Stimulated activated CD4-positive, alpha-beta T cell treated with anti-CD3 and anti-CD28 coated beads, TNF-alpha, amount 100 ng/mL, for 24 hours (primary cell): ENCODE measurements at regions not wholly inside any gene's neighbourhood (a gene's known extent, or its start where the extent isn't known, plus 50 kb on each side); places are given as distances from the start of the nearest gene placed in this dataset.

Experiments used
- DNase-seq, 3 experiments: peaks; one replicate each; pipeline ENCODE4 v3.0.0-alpha.2; 2020; ENCODE audit warnings: low read depth in 3 of 3

- no peak for DNase-seq
Observed at GRCh38 chr3:168459226-168459784, 363.6 kb upstream of the GOLIM4 start.

- DNase-seq = no peak
Observed at GRCh38 chr3:168457954-168458539, 362.3 kb upstream of the GOLIM4 start.

GRCh38 chr3:168455814-168456213 is 360.1 kb upstream of the GOLIM4 start:
- no peak for DNase-seq

GRCh38 chr3:168453623-168454022 is 357.9 kb upstream of the GOLIM4 start:
- no peak for DNase-seq

DNA sequence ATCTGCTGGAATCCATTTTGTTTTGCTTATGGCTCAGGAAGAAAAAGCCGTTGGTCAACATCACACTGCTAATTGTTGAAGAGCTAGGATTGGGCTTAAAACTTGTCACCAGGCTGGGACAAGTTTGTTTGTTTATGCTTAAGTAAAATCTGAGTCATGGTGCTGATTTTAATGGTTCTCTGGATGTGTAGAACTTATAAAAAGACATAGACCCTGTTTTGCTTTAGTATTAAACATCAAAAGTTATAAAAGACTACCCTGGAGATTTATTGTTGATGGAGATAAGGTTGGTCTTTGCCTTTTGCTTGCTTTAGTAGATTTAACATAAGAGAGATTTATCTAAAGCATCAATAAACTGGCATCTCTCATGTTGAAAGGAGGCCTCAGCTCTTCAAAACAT is 348.2 kb upstream of the GOLIM4 start:
- no peak for DNase-seq

DNA sequence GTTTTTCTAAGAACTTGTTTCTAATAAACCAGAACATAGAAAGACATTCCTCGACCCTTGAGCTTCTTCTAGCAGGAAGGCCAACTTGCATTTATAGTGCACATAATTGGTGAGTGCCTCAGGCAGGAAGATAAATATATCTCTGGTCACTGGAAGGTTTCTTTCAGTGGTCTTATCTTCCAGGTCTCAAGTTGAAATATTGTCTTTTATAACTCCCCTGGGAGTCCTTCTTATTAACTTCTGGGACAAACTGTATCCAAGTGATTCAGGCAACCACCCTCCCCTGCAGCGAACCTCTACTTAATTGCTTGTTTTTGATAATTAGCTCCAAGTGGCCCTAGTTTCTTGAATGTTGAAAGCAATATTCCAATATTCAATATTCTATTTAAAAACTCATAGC is 346.8 kb upstream of the GOLIM4 start:
- DNase-seq = no peak

- no peak for DNase-seq
Observed at GRCh38 chr3:168436245-168436724, 340.6 kb upstream of the GOLIM4 start.

GRCh38 chr3:168431491-168431890 is 335.8 kb upstream of the GOLIM4 start:
- no peak for DNase-seq

GRCh38 chr3:168427835-168428475 is 332.2 kb upstream of the GOLIM4 start:
- no peak for DNase-seq

DNA sequence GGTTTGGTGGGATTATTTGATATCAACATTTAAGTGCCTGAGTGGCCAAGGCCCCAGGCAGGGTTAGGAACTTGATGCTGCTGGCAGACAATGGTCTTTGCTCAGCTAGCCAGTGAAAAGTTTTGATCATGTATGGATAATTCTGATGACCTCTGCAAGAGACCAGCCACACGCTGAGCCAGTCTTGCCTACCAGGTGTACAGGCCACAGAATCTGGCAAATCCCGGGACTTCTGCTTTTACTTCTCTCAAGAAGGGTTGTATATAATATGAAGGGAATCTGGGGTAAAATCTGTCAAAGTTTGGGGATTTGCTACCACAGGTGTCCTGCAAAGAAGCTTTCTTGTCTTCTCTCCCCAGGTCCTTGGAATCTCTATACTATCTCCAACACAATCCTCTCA is 331.4 kb upstream of the GOLIM4 start:
- no peak for DNase-seq

DNA sequence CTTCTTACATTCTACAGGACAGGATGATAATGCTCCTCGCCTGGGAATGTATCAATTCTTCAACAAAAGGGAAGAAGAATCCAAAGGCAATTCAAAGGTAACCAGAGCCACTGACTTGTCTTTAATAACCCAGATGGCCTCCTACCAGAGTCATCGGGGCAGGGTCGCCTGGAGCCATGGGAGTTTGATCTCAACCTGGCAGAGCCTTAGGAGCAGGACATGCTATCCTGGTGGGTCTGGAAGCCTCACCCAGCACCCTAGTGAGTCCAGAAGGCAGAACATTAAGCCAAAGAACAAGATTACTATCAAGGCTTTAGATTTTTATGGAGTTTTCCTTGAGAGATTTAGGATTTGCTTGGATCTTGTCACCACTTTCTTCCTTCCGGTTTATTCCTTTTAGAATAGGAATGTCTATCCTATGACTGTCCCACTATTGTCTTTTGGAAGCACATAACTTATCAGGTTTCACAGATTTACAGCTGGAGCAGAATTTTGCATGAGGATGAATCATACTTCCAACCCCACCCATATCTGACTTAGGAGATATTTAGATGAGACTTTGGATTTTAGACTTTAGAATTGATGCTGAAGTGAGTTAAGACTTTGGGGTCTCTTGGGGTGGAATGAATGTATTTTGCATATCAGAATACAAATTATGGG is 330.3 kb upstream of the GOLIM4 start:
- DNase-seq = no peak

DNA sequence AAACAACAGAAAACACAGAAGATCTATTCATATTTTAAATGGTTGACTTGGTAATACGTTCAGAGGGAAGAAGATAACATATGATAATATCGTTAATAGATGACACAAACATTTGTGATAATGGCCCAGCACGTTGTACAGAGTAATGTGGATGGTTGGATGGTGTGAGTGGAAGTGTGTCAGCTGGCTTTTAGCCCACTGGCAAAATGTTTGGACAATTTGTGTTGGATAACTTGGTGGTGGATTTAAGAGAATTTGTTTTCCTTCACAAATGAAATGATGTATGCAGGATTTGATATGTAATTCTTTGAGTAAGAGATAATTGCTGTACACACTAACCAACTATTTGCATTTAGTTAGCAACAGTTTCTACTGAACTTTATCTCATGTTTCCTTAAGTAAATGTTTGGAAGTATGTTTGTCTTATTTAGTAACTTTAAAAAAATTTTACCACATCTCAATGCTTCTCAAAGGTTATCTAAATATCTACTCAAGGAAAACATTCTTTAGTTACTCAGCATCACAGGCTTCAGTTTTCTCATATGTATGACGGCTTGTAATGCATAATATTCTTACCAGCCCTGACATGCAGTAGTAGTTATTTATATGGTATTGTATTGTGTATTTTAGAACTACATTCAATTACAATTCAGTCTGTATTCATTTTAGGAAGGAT is 328.5 kb upstream of the GOLIM4 start:
- DNase-seq = no peak

DNA sequence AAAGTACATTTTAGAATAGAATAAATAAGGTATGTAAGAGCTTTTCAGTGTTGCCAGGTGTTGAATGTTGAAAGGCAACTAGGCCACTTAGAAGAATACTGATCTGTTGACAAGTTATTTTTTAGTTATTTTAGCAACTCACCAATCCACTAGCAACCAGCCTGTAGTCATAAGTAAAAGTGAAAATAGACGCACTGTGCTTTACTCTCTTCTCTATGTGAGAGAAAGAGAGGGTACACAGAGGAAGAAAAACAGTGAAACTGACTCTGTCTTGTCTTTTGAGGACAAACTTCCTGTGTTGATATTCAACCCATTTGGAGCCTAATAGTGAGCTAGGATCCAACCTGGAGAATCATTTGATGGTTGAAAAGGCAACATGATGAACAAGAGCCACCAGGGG is 327.1 kb upstream of the GOLIM4 start:
- no peak for DNase-seq

DNA sequence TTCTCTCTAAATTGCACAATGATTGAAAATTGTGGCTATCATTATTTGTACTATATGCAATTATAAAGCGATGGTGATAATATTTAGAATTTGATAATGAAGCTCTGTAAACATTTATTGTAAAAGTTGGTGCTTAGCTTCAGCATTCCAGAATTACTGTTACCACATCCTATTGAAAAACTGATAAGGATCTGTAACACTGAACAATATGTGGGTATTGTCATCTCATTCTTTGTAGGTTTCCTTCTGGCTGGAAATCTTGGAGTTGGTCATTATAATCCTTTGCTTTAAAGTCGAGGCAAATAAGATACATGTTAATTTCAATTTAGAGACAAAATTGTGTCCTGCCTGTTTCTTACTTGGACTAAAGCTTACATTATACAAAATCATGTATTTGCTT is 323.4 kb upstream of the GOLIM4 start:
- no peak for DNase-seq

DNA sequence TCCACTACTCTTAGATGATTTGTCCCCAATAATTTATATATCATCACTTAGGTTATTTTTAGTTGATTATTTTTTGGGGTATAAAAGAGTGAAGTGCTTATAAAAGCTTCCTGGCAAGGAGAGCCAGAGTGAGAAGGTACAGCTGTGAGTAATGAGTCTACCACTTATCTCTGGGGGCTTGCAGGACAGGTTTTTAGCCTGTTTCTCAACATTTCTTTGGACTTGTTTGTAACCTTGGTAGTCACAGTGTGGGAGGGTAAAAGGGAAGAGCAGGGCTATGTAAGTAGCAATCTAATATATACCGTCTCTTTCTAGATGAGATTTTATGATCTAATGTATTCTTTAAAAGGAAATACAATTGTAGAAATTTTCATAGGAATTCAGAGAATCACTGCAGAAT is 321.3 kb upstream of the GOLIM4 start:
- no peak for DNase-seq

- DNase-seq = no peak
Observed at GRCh38 chr3:168416446-168416845, 320.7 kb upstream of the GOLIM4 start.

GRCh38 chr3:168414149-168414548 is 318.4 kb upstream of the GOLIM4 start:
- DNase-seq = no peak

DNA sequence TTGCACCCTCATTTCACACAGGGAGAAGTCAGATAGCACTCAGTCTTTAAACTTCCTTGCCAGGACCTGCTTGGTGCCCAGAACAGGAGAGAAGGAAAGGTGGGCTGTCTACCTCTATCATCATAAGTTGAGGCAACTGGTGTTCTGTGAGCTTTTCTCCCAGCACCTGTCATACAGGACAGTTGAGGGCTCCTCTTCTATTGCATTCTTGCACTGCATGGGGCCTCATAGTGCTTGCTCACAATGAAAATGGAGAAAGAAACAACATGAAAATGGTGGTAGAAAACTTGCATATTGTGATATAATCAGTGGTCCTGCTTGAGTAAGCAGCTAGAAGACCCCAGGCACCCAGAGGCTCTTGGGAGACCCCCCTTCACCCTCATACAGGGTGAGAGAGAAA is 311.7 kb upstream of the GOLIM4 start:
- DNase-seq = no peak

DNA sequence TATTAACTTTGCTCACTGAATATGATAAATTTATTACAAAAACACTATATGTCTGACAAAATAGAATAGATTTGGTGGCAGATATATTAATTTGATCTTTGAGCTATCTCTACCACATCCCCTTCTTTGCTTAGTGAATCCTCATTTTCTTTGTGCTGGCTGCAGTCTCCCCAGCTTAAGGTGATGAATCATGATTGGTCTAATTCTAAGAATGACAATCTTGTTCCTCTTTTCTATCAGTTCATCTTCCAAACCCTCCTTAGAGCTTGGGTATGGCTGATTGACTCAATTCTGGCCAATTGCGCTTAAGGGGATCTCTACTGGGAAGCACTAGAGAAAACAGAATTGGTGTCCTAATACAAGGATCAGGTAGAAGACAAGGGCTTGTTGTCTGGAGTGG is 309.6 kb upstream of the GOLIM4 start:
- no peak for DNase-seq

- DNase-seq = no peak
Observed at GRCh38 chr3:168398371-168399025, 302.8 kb upstream of the GOLIM4 start.

- DNase-seq = no peak
Observed at GRCh38 chr3:168396861-168397260, 301.1 kb upstream of the GOLIM4 start.

DNA sequence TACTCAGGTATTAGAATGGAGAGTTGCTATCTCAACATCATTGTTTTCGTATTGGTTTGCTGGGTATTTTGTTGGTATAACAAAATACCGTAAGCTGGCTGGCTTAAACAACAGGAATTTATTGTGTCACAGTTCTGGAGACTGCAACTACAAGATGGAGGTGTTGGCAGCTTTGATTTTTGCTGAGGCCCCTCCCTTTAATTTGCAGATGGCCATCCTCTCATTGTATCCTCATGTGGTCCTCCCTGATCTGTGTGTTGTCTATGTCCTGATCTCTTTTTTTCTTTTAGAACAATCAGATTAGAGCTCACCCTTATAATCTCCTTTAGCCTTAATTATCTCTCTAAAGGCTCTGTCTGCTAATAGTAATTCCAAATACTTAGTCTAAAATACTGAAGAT is 299.8 kb upstream of the GOLIM4 start:
- DNase-seq = no peak
